Heart right ventricle (tissue), 16 donors: ENCODE measurements at regions not wholly inside any gene's neighbourhood (a gene's known extent, or its start where the extent isn't known, plus 50 kb on each side); places are given as distances from the start of the nearest gene placed in this dataset.

ENCODE experiments used
- ATAC-seq, 8 donors: fragments of 200-7000 bp; cut with Tn5 transposase; one replicate each; pipeline ENCODE4 v1.9.1; 2020; ENCODE audit warnings: mild to moderate bottlenecking in 8 of 8, moderate library complexity in 8 of 8, moderate number of reproducible peaks in 1 of 8
- DNase-seq, 2 donors: peaks; one replicate each; pipeline ENCODE4 v3.0.0-alpha.2; 2020
- H3K27ac ChIP-seq, 10 donors: fragments of 200-600 bp; sonication (generic) in 2 of 10; one replicate each; pipeline versions ENCODE4 v1.5.0 to v1.8.0; 2020 to 2022; ENCODE audit warnings: mild to moderate bottlenecking in 3 of 10
- H3K27me3 ChIP-seq, 7 donors: fragments of 200-600 bp; one replicate each; pipeline ENCODE4 v1.8.0; 2021 to 2022; ENCODE audit warnings: mild to moderate bottlenecking in 2 of 7
- H3K36me3 ChIP-seq, 9 donors: fragments of 200-600 bp; sonication (generic) in 1 of 9; one replicate each; pipeline versions ENCODE4 v1.5.0 to v1.8.0; 2020 to 2022; ENCODE audit warnings: mild to moderate bottlenecking in 2 of 9
- H3K4me1 ChIP-seq, 9 donors: fragments of 200-600 bp; sonication (generic) in 1 of 9; one replicate each; pipeline versions ENCODE4 v1.5.0 to v1.8.0; 2020 to 2022; ENCODE audit warnings: mild to moderate bottlenecking in 4 of 9
- H3K4me3 ChIP-seq, 10 donors: fragments of 200-600 bp; sonication (generic) in 2 of 10; one replicate each; pipeline versions ENCODE4 v1.5.0 to v1.8.0; 2020 to 2022; ENCODE audit warnings: mild to moderate bottlenecking in 7 of 10, moderate library complexity in 2 of 10
- H3K9me3 ChIP-seq, 11 donors: fragments of 200-600 bp in 10 of 11; sonication (generic) in 2 of 11; one replicate each; pipeline versions ENCODE4 v1.5.0 to v1.8.0; 2013 to 2022; ENCODE audit warnings: mild to moderate bottlenecking in 2 of 11, control low read depth in 1 of 11, moderate library complexity in 1 of 11
- WGBS, 2 donors: extraction: QIAGEN DNeasy Blood & Tissue Kit; methylation state at CpG; one replicate each; pipeline ENCODE4 v1.1.7; 2013; ENCODE audit warnings: inconsistent platforms in 1 of 2; 5-methylcytosine and 5-hydroxymethylcytosine counted together
- intact Hi-C, 10 donors: fragments of 100-400 bp; cut with DNase I; formaldehyde crosslinking; loops; one replicate each; pipeline versions ENCODE4 v1.11.1 to v1.14.2; 2022
- TF ChIP-seq, protein P1 (sequence below), 9 donors: fragments of 200-600 bp; sonication (generic) in 2 of 9; IDR thresholded peaks; one replicate each; pipeline versions ENCODE4 v1.5.0 to v1.8.0; 2021 to 2022; ENCODE audit warnings: antibody characterized with exemption in 9 of 9, mild to moderate bottlenecking in 5 of 9, moderate library complexity in 1 of 9
- donor health status: Arrhythmogenic right ventricular cardiomyopathy.
- donor health status: ischemic (EF 13 %, LVEDD 7.1; RV severe dilation, severe dysfunction).
- donor health status: healthy with polysubstance abuse.
- donor health status: DM: no; HTN: yes; CAD: no.
- donor health status: DM: no; HTN: no; CAD: no.
- donor health status: ischemic (EF 25% LVEDD 6.9; RV normal size, moderate dysfunction).
- donor health status: ischemic (EF 25% LVEDD 5.7; RV mildly dilated, moderate dysfunction).
- donor health status: healthy.
- donor health status: DM: yes; HTN: yes; CAD: no.
- donor health status: Ischemic cardiomyopathy.
- donor health status: ischemic (EF 35%, LVEDD 5.7; RV mildly dilated, moderate dysfunction).
- donor health status: nonischemic (EF 11% LVEDD 7.7; RV severe dilation, severe dysfunction).
- donor health status: DM: yes; HTN: yes; CAD: no.
- donor health status: PGD.
- donor health status: ischemic (EF 29% LVEDD 5.4; RV normal size, mild dysfunction).
- donor health status: nonischemic (EF 23%, LVEDD 6.1; RV moderate dilation, normal function).

DNA sequence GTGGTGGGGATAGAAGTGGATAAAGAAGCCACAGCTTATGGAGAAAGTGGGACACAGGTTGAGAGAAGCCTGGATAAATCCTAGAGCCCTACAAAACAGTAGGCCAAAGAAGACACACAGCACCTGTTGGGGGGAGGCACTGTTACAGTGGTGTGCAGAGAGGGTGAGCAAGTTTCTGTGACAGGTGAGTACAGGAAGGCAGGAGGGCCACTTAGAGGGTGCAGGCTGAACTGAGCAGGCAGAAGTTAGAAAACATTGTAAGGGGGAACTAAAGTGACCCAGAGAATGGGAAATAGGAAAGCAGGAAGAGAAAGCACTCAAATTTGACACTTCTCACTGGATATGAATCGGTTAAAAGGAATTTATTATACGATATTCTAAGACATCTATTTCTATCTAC, 146.1 kb upstream of the TMCO5A start:
- intact Hi-C loops, result no loop called here
- TF ChIP-seq, protein P1, sequence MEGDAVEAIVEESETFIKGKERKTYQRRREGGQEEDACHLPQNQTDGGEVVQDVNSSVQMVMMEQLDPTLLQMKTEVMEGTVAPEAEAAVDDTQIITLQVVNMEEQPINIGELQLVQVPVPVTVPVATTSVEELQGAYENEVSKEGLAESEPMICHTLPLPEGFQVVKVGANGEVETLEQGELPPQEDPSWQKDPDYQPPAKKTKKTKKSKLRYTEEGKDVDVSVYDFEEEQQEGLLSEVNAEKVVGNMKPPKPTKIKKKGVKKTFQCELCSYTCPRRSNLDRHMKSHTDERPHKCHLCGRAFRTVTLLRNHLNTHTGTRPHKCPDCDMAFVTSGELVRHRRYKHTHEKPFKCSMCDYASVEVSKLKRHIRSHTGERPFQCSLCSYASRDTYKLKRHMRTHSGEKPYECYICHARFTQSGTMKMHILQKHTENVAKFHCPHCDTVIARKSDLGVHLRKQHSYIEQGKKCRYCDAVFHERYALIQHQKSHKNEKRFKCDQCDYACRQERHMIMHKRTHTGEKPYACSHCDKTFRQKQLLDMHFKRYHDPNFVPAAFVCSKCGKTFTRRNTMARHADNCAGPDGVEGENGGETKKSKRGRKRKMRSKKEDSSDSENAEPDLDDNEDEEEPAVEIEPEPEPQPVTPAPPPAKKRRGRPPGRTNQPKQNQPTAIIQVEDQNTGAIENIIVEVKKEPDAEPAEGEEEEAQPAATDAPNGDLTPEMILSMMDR (IDR thresholded peaks at IDR 0.05), result no peak
- Histone ChIP-seq H3K27ac (no peak overlapping the region), H3K4me1 (no peaks in the 10 kb centered on the region), H3K9me3 (no peaks in the 10 kb centered on the region), H3K36me3 (no peaks in the 10 kb centered on the region), H3K4me3 (no peak overlapping the region), H3K27me3 (no peaks in the 10 kb centered on the region)
- WGBS, 2 donors, result 72 to 75% methylated on average over 2 of the region's 2 CpGs
- ATAC-seq (no peak), DNase-seq (no peak)

DNA sequence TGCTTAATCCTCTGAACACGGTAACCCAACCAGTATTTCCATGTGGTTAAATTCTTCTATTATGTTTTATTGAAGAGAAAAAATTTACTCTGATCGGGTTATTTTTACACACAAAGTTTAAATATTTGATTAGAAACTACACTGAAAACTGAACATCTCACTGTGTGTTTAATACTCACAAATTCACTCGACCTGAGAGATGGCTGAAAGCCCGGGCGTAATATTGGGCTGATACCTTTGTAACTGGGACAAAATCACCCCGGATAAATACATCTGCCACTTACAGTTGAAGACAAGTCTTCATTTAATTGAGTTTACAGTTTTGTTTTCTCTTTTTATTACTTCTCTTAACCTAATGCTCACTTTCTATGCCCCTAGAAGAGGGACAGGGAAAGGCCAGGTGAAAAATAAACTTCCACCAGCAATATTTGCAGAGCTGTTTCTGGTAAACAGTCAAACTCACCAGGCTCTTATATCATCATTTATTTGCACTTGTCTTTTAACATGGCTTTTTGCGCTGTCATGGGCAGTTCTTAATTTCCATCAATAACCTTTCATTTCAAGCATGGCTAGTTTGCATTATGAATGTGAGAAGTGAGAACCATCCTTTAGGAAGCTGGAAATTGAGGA, 145.6 kb upstream of the TMCO5A start:
- H3K4me3 ChIP-seq, result no peak overlapping the region
- no peaks in the 10 kb centered on the region for H3K9me3 ChIP-seq
- H3K27ac ChIP-seq, result no peak overlapping the region
- no peaks in the 10 kb centered on the region for H3K4me1 ChIP-seq
- ATAC-seq (no peak), DNase-seq (no peak)
- H3K36me3 ChIP-seq, result no peaks in the 10 kb centered on the region
- 94 to 96% methylated on average over 7 of the region's 7 CpGs for WGBS, 2 donors
- TF ChIP-seq, protein P1 (IDR thresholded peaks at IDR 0.05), result no peak
- intact Hi-C loops, result no loop called here
- no peaks in the 10 kb centered on the region for H3K27me3 ChIP-seq

DNA sequence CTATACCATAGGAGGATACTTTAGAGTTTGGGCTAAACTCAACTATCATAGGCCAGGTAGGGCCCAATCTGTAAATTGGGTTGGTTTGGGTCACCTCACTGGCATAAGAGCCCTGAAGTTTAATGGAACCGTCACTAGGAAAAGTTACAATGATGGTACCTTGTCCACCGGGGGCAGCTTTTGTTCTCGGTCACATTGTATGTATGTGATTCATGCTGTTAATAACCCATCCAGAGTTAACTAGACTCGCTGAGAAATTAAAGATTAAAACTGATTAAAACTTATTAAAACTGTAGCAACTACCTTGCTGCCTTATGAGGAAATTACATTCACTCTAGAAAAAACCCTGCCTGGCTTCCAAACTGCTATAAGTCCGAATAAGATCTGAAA, 145.0 kb upstream of the TMCO5A start:
- Histone ChIP-seq H3K9me3 (no peaks in the 10 kb centered on the region), H3K27me3 (peaks cover 0 to under 1% (median 0%) of the 10 kb centered on the region in 7 donors), H3K27ac (no peak overlapping the region), H3K4me3 (no peak overlapping the region), H3K4me1 (no peaks in the 10 kb centered on the region), H3K36me3 (no peaks in the 10 kb centered on the region)
- TF ChIP-seq, protein P1 (IDR thresholded peaks at IDR 0.05), result no peak
- DNase-seq, result no peak
- ATAC-seq, result no peak
- 82 to 86% methylated on average over 5 of the region's 5 CpGs for WGBS, 2 donors
- intact Hi-C loops, result no loop called here

DNA sequence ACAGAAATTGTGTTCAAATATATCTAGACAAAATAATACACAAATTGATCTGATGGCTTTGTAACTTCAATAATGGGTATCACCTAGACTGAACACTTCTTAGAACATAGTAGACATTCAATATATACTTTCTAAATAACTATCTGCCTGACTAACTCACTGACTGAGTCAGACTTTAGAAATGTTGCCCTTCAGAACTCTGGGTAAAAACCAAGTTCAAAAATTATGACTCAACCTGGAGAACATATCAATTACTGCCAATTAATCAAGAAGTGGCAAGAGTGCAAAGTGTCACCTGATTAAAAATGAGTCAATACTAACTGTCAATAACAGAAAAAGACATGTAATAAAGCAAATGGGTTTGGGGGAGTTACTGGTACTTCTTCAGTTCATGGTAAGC, 144.6 kb upstream of the TMCO5A start:
- Histone ChIP-seq H3K4me1 (no peaks in the 10 kb centered on the region), H3K9me3 (no peaks in the 10 kb centered on the region), H3K27ac (no peak overlapping the region), H3K27me3 (peaks cover 0 to 5% (median 0%) of the 10 kb centered on the region in 7 donors), H3K4me3 (no peak overlapping the region), H3K36me3 (no peaks in the 10 kb centered on the region)
- ATAC-seq (no peak), DNase-seq (no peak)
- intact Hi-C loops, result no loop called here
- TF ChIP-seq, protein P1 (IDR thresholded peaks at IDR 0.05), result no peak
